ENCODE measurements at regions not wholly inside any gene's neighbourhood (a gene's known extent, or its start where the extent isn't known, plus 50 kb on each side); places are given as distances from the start of the nearest gene placed in this dataset.
A peak's percentile ranks its signal among the peaks of the same experiment; 100 is the strongest.

DNA sequence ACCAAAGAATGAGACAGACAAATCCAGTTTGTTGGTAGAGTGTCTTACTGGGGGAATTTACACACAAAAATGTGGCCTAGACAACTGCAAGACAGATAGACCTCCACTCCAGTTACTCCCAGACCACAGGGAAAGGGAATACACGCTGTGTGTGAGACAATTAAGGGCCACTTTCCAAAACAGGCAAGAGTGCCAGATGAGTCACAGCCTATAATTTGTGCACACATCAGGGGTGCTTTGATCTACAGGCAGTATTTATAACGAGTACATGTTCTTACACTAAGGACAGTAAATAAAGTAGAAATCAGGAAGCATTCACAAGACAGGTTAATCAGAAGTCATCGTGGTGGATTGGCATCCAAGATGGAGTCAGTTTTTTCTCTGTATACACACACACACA is 114.8 kb downstream of the ZNF622 start:
- TF ChIP-seq, protein P1, sequence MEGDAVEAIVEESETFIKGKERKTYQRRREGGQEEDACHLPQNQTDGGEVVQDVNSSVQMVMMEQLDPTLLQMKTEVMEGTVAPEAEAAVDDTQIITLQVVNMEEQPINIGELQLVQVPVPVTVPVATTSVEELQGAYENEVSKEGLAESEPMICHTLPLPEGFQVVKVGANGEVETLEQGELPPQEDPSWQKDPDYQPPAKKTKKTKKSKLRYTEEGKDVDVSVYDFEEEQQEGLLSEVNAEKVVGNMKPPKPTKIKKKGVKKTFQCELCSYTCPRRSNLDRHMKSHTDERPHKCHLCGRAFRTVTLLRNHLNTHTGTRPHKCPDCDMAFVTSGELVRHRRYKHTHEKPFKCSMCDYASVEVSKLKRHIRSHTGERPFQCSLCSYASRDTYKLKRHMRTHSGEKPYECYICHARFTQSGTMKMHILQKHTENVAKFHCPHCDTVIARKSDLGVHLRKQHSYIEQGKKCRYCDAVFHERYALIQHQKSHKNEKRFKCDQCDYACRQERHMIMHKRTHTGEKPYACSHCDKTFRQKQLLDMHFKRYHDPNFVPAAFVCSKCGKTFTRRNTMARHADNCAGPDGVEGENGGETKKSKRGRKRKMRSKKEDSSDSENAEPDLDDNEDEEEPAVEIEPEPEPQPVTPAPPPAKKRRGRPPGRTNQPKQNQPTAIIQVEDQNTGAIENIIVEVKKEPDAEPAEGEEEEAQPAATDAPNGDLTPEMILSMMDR (IDR thresholded peaks at IDR 0.05; ENCODE audit: low read depth, low read length, missing control alignments): no peak
- H3K4me3 ChIP-seq (replicated peaks; ENCODE audit: low read depth, low read length): no peak overlapping the region
- DNase-seq (ENCODE audit: extremely low read depth, low read depth): no peak

DNA sequence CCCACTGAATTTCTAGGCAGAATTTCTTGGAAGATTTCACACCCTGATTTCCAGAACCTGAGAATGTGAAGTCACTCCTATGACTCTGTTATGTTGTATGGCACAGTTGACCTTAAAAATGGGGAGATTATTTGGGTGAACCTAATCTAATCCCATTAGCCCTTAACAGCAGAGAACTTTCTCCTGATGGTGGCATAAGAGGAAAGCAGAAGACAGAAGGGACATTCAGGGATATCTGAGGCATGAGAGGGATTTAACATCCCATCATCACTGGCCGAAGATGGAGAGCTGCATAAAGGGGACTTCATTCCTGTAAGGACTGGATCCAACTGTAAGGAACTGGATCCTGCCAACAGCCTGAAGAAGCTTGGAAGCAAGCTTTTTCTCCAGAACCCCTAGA is 119.2 kb downstream of the ZNF622 start:
- H3K4me3 ChIP-seq (replicated peaks; ENCODE audit: low read depth, low read length): no peak overlapping the region
- TF ChIP-seq, protein P1 (IDR thresholded peaks at IDR 0.05; ENCODE audit: low read depth, low read length, missing control alignments): no peak
- DNase-seq (ENCODE audit: extremely low read depth, low read depth): no peak

DNA sequence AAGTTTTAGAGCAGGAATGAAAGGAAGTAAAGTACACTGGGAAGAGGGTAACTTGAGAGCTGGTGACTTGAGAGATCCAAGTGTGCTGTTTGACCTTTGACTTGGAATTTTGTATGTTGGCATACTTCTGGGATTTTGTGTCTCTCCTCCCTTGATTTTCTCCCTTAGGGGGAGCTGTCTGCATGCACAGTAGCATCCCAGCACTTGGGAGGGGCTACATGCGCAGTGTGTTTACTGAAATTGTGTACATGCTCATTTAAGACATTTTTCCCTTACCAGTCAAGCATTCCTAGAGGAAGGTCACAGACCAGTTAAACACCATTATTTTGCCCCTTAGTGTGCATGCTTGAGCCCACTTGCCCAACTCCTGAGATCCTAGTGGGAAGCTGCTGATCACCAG is 120.1 kb downstream of the ZNF622 start:
- DNase-seq (ENCODE audit: extremely low read depth, low read depth): peak; percentile 2
- TF ChIP-seq, protein P1 (IDR thresholded peaks at IDR 0.05; ENCODE audit: low read depth, low read length, missing control alignments): peak; percentile 17

DNA sequence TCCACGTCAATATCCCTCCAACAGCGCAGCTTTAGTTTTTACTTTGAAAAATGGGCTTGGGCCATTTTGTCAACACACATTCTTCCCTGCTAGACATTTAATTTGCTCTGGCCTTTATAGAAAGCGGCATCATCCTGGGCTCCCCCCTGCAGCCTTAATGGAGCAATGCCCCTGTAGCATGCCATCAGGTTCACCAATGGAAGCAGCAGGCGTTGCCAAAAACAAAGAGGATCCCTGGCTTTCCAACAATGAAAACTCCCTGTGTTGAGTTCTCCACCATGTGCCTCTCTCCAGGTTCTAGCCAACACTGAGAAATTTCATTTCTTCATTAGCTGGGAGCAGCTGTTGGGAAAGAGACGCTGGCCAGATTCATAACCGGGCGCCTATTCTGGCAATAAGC is 139.5 kb downstream of the ZNF622 start:
- DNase-seq (ENCODE audit: extremely low read depth, low read depth): no peak
- H3K4me3 ChIP-seq (replicated peaks; ENCODE audit: low read depth, low read length): no peak overlapping the region
- TF ChIP-seq, protein P1 (IDR thresholded peaks at IDR 0.05; ENCODE audit: low read depth, low read length, missing control alignments): no peak

More for the DNA sequence above, 120.1 kb downstream of the ZNF622 start:
- no peak overlapping the region for H3K4me3 ChIP-seq (replicated peaks; ENCODE audit: low read depth, low read length)

DNA sequence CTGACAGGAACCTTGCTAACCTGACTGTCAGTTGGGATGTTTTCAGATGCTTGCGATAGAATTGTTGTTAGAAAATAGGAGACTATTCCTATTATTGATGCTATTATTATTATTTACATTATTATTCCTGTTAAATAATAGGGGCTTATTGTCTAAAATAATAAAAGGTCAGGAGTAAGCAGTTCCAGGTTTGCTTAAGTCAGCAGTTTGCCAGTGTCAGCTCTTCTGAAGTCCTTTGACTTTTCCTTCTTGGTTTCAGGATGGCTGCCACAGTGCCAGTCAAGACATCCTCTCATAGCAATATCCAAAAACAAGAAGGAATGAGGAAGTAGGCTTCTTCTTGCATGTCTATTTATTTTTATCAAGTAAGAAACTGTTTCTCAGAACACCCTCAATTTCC is 141.7 kb upstream of the MARCHF11 start:
- no peak overlapping the region for H3K4me3 ChIP-seq (replicated peaks; ENCODE audit: low read depth, low read length)
- DNase-seq (ENCODE audit: extremely low read depth, low read depth): no peak
- TF ChIP-seq, protein P1 (IDR thresholded peaks at IDR 0.05; ENCODE audit: low read depth, low read length, missing control alignments): no peak

DNA sequence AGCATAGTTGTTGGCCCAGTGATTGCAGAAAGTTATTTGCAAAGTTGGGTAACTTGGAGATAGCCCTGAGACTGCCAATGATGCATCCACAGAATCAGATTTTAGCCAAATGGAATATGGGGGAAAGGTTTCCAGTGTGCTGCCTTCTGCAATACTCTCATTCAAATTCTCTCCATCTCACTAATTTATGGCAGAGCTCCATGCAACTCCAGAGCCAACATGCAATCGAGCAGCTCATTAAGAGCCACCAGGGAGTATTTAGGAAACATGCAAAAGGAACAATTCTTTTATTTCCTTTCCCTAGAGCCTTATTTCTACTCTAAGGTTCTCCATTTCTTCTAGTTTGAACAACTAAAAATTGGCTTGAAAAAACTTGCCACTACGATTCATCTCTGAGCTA is 135.9 kb upstream of the MARCHF11 start:
- no peak overlapping the region for H3K4me3 ChIP-seq (replicated peaks; ENCODE audit: low read depth, low read length)
- no peak for DNase-seq (ENCODE audit: extremely low read depth, low read depth)
- TF ChIP-seq, protein P1 (IDR thresholded peaks at IDR 0.05; ENCODE audit: low read depth, low read length, missing control alignments): no peak

DNA sequence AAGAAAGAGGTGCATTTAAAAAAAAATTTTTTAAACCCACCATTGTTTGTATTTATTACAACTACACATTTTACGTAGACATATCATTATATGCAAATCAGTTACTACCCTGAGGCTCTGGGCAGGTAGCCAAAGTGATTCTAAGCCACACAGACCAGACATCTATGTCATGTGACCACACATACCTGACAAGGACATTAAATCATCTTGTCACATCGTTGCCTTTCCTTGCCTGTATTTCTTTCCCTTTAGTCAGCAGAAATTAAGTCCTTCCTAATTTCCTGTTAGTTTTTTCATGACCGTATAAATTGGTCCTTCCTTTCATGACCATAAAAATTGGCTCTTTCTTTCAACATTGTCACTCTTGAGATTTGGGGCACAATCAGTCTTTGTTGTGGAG is 134.2 kb upstream of the MARCHF11 start:
- TF ChIP-seq, protein P1 (IDR thresholded peaks at IDR 0.05; ENCODE audit: low read depth, low read length, missing control alignments): no peak
- no peak for DNase-seq (ENCODE audit: extremely low read depth, low read depth)
- no peak overlapping the region for H3K4me3 ChIP-seq (replicated peaks; ENCODE audit: low read depth, low read length)

Measured in HFF-Myc (cell line).